CD4-positive, alpha-beta T cell treated with Interleukin-12 subunit alpha and Interleukin-12 subunit beta, for 1 hour (primary cell): ENCODE measurements at regions not wholly inside any gene's neighbourhood (a gene's known extent, or its start where the extent isn't known, plus 50 kb on each side); places are given as distances from the start of the nearest gene placed in this dataset.
"Not testable (repeated sequence)": the region's sequence is repeated elsewhere in the genome, so short reads cannot be mapped to it uniquely, and the experiment has no call there.

Source experiments
- DNase-seq: peaks from one replicate; pipeline ENCODE4 v3.0.0-alpha.2; 2020

- DNase-seq, result no peak
These were observed 457.7 kb upstream of the CHD1 start for GRCh38 chr5:99386406-99387077.

GRCh38 chr5:99379187-99379586 is 450.4 kb upstream of the CHD1 start:
- no peak for DNase-seq

- DNase-seq, result no peak
These were observed 449.6 kb upstream of the CHD1 start for GRCh38 chr5:99378443-99378842.

GRCh38 chr5:99369797-99370593 is 441.2 kb upstream of the CHD1 start:
- no peak for DNase-seq

GRCh38 chr5:99368726-99369125 is 439.9 kb upstream of the CHD1 start:
- no peak for DNase-seq

GRCh38 chr5:99355881-99356280 is 427.1 kb upstream of the CHD1 start:
- DNase-seq, result no peak

GRCh38 chr5:99349787-99350186 is 421.0 kb upstream of the CHD1 start:
- DNase-seq, result no peak

- DNase-seq, result no peak
These were observed 419.8 kb upstream of the CHD1 start for GRCh38 chr5:99348597-99348996.

- DNase-seq, result not testable (repeated sequence)
These were observed 411.0 kb upstream of the CHD1 start for GRCh38 chr5:99339758-99340157.

- no peak for DNase-seq
These were observed 406.1 kb upstream of the CHD1 start for GRCh38 chr5:99334936-99335335.

GRCh38 chr5:99331061-99331460 is 402.3 kb upstream of the CHD1 start:
- DNase-seq, result no peak

GRCh38 chr5:99320436-99320835 is 391.6 kb upstream of the CHD1 start:
- no peak for DNase-seq

GRCh38 chr5:99317136-99317535 is 388.3 kb upstream of the CHD1 start:
- no peak for DNase-seq

GRCh38 chr5:99316484-99316883 is 387.7 kb upstream of the CHD1 start:
- no peak for DNase-seq

- DNase-seq, result no peak
These were observed 386.8 kb upstream of the CHD1 start for GRCh38 chr5:99315413-99316183.

GRCh38 chr5:99314721-99315120 is 385.9 kb upstream of the CHD1 start:
- no peak for DNase-seq

GRCh38 chr5:99308131-99308530 is 379.3 kb upstream of the CHD1 start:
- no peak for DNase-seq

- DNase-seq, result no peak
These were observed 376.3 kb upstream of the CHD1 start for GRCh38 chr5:99305045-99305580.

- no peak for DNase-seq
These were observed 356.8 kb upstream of the CHD1 start for GRCh38 chr5:99285606-99286005.

- no peak for DNase-seq
These were observed 346.3 kb upstream of the CHD1 start for GRCh38 chr5:99275128-99275527.

- DNase-seq, result no peak
These were observed 343.8 kb upstream of the CHD1 start for GRCh38 chr5:99272576-99272975.

- DNase-seq, result no peak
These were observed 330.0 kb upstream of the CHD1 start for GRCh38 chr5:99258819-99259218.

- no peak for DNase-seq
These were observed 319.3 kb upstream of the CHD1 start for GRCh38 chr5:99248066-99248465.

GRCh38 chr5:99247346-99247745 is 318.5 kb upstream of the CHD1 start:
- DNase-seq, result no peak
